ENCODE measurements at regions not wholly inside any gene's neighbourhood (a gene's known extent, or its start where the extent isn't known, plus 50 kb on each side); places are given as distances from the start of the nearest gene placed in this dataset.

GRCh38 chr7:124251636-124252035 is 218.8 kb upstream of the TMEM229A start:
- no peak for TF ChIP-seq CTCF (IDR thresholded peaks at IDR 0.05; ENCODE audit: low read length)
- TF ChIP-seq EZH2 (IDR thresholded peaks at IDR 0.05; ENCODE audit: borderline replicate concordance, low read length), result no peak

All from OCI-LY1 (cell line).